AG08395 (cell line): ENCODE measurements at regions not wholly inside any gene's neighbourhood (a gene's known extent, or its start where the extent isn't known, plus 50 kb on each side); places are given as distances from the start of the nearest gene placed in this dataset.

ENCODE experiments used
- DNase-seq: peaks from one replicate; pipeline ENCODE4 v3.0.0; 2012; ENCODE audit warnings: mixed read lengths, low spot score

- no peak for DNase-seq
Observed at GRCh38 chr1:244220410-244220809, 169.3 kb downstream of the ZBTB18 start.

DNA sequence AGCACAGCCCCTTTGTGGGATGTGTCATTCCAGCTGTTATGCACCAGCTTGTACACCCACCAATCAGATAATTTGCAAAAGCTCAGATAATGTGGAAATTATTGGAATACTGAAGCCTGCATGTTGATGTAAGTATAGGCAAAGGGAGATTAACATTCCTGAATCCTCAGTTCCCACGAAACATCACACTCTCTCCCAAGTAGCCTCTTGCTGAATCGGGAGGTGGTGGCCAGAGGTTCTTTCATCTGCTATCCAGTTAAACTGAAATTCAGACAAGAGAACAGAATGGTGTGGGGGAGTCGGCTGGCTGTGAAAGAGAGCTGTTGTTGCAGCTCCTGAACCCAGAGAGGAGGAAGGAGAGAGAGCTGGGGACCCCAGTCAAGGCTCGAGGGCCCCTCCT lies 170.9 kb downstream of the ZBTB18 start:
- DNase-seq: no peak

DNA sequence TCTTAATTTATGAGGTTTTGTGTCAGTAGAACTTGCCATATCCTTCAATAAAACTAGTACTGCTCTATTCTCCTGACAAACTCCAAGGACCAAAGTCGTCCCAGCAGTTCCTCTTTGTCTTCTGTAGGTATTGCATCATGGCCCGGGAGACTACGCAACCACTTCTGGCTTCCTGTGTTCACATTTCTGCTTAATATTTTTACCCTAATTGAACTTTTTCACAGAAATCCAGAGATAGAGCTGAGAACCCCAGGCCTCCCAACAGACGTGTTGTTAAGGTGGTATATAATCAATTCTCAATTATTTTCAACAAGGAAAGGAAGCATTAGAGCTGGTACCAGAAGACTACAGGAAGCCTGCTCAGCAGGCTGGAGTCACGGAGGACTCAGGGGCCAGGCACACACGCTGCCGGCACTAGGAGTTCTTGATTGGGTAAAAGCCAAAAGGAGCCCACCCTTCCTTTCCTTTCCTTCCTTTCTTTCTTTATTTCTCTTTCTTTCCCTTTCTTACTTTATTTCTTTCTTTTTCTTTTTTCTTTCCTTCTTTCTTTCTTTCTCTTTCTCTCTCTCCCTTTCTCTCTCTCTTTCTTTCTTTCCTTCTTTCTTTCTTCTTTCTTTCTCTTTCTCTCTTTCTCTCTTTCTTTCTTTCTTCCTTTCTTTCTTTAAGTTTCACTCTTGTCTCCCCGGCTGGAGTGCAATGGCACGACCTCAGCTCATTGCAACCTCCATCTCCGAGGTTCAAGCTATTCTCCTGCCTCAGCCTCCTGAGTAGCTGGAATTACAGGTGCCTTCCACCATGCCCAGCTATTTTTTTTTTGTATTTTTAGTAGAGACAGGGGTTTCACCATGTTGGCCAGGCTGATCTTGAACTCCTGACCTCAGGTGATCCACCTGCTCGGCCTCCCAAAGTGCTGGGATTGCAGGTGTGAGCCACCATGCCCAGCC lies 173.7 kb downstream of the ZBTB18 start:
- no peak for DNase-seq

DNA sequence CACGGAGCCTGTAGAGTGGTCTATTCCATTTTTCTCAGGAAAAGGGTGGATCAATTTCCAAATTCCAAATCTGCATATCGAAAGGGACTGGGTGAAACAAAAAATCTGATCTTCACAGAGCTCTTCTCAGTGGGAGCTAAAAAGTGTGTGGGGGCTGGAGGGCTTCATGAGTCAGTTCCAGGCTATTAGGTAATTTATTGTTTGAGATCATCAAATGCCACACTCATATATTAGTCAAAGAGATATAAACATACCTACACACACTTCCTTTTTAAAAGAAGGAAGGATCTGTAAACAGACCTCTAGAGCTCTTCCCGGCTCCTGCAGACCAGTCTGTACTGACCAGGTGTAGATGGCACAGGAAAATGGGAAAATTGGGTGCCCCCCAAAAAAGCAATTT lies 175.4 kb downstream of the ZBTB18 start:
- DNase-seq: no peak

DNA sequence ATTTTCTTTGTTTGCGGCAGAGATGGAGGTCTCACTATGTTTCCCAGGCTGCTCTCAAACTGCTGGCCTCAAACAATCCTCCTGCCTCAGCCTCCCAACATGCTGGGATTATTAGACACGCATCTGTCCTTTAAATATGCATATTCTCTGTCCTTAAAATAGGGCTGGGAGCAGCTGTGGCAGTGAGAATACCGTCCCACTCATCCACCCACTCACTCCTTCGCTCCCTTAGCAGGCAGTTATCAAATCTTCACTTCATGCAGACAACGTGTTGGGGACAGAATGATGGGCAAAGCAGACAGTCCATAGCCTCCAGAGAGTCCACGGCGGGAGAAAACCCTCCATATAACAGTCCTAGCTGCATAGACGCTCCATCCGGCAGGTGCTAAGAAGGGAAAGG lies 179.4 kb downstream of the ZBTB18 start:
- DNase-seq: no peak

- DNase-seq: no peak
Observed at GRCh38 chr1:244231193-244231571, 180.1 kb downstream of the ZBTB18 start.

DNA sequence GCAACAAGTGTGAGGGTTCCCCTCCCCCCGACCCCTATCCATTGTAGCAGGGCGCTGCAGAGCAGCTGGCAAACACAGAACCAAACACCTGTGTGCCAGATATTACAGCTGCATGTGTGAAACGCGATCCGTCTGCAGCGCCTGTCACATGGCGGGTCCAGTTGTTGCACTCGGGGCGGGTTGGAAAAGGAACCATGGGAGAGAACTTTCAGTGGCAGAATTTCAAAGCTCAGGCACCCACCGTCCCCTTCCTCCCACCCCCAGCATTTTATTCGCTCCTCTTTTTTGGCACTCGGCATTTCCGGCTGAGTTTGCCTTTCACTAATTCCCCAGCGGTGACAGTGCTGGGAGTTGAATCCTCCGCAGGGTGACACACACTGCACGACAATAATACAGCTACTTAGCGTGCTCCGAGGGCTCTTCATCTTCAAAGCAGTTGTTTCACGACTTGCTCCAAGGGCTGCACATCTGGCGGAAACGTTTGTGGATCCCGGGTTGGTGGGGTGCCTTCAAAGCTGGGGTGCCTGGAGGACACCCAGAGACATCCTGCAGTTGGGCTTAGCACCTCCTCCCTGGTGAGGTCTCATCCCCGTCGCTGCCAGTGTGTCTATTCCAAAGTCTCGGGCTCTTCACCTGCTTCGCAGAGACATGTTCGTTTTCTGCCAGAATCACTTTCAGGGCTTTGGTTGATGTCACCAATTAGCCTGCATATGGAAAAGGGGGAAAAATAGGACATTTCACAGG lies 180.7 kb downstream of the ZBTB18 start:
- peak; percentile 54 for DNase-seq

- no peak for DNase-seq
Observed at GRCh38 chr1:244234009-244234643, 183.0 kb downstream of the ZBTB18 start.

DNA sequence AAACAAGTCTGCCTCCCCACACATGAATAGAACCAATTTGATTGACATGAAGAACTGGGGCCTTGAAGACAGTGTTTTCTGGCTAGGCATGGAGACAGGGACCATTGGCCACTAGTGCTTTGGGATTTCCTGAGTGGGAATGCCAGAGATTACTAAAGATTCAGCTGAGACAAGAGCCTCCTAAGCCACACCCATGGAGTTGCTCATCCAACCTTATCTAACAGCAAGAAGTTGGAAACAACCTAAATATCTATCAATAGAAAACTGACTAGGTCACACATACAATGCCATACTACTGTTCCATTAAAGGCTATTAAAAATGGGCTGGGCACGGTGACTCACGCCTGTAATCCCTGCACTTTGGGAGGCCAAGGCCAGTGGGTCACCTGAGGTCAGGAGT lies 184.1 kb downstream of the ZBTB18 start:
- DNase-seq: no peak

DNA sequence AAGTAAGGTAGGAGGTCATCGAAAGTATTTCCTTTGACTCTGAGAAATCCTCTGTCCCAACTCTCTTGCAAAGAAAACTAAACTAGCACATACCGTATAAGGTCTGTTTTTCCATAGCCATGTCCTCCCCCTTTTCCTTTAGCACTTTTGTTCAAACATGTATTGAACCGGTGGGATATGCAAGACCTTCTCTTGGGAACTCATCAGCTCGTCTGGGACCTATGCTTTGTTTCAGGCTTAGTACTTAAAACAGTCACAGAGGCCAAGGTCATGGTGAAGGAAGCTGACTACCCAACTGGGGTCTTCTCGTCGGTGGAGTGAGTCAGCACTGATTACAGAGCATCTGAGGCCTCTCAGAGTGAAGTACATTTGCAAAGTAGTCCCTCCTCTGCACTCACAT lies 185.0 kb downstream of the ZBTB18 start:
- DNase-seq: no peak

GRCh38 chr1:244236721-244237120 lies 185.6 kb downstream of the ZBTB18 start:
- no peak for DNase-seq

DNA sequence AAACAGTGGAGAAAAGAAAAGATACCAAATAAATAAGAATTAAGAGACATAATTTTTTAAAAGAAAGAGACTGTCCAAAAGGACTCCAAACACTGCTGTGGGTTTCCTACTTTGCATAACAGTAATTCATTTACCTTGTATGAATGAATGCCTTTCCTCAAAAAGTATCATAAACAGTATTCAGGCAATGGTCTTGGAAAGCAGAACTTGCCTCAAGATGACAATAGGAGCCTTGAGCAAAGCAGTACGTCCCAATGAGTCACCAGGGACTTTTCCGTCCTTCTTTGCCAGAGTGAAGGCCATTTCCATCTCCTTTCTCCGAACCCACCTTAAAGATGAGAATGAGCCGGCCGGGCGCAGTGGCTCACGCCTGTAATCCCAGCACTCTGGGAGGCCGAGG lies 186.4 kb downstream of the ZBTB18 start:
- DNase-seq: no peak

- no peak for DNase-seq
Observed at GRCh38 chr1:244239261-244239770, 188.2 kb downstream of the ZBTB18 start.

DNA sequence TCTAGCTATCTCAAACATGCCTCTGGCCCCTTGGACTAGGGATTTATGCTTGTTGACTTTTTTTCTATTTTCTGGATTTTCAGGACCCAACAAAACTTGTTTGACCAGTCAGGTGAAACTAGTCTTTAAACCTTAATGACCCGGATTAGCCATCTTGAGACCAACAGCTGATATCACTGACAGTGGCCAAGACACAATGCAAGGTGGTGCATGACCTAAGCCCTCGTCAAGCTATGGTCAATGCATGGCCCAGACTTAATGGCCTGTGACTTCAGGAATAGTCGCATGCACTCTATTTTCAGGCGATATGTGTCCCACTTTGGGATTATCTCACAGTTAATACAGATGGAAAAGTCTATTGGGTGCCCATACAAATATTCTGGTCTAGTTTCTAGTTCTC lies 190.4 kb downstream of the ZBTB18 start:
- DNase-seq: no peak

DNA sequence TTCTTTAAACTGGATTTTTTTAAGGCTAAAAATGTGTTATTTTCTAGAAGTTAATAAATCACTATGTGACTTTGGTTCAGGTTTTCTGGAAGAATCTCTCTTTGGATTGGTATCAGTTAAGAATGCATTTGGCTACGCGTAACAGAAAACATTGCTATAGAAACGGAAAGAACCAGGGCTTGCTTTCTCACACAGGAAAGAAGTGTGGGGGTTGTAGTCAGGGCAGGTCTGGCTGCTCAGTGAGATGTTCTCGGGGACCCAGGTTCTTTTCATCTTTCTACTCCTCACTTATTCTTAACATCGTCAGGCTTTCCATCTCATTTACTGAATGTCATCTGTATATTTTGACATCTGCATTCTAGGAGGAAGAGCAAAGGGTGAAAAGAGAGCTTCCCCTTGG lies 191.4 kb downstream of the ZBTB18 start:
- DNase-seq: no peak

- no peak for DNase-seq
Observed at GRCh38 chr1:244246334-244246733, 195.3 kb downstream of the ZBTB18 start.

DNA sequence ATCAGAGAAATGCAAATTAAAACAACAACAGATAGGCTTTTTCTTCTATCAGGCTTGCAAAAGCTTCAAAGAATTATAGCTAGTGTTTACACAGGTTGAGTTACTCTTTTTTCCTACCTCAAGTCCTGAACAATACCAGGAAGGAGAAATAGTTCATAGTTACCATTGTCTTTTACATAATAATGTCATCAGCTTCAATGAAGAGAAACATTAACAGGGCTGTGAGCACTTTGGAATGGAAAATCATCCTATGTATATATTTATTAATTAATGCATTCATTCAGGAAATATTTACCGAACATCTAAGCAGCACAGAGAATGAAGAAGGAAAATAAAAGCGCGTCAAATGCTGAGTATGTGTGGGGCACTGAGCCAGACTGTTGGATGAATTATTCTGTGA lies 197.3 kb downstream of the ZBTB18 start:
- DNase-seq: no peak

GRCh38 chr1:244252211-244252610 lies 199.5 kb downstream of the ADSS2 start:
- no peak for DNase-seq

DNA sequence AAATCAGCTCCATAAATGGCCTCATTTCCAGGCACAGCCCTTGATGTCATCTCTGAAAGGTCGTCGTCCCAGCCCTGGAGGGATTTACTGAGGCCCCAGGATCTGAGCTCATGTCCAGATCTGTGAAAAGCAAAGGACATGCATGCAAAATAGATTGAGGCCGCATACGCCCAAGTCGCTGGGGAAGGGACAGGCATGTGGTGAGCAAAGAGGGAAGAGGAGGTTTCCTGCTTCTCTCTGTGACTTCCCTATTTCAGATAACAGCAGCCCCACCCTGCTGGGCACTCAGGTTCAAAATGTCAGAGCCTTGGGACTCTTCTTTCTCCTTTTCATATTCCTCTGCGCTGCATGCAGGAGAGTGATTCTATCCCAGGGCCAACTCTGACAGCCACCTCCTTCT lies 197.2 kb downstream of the ADSS2 start:
- no peak for DNase-seq

- no peak for DNase-seq
Observed at GRCh38 chr1:244255426-244255965, 196.2 kb downstream of the ADSS2 start.

DNA sequence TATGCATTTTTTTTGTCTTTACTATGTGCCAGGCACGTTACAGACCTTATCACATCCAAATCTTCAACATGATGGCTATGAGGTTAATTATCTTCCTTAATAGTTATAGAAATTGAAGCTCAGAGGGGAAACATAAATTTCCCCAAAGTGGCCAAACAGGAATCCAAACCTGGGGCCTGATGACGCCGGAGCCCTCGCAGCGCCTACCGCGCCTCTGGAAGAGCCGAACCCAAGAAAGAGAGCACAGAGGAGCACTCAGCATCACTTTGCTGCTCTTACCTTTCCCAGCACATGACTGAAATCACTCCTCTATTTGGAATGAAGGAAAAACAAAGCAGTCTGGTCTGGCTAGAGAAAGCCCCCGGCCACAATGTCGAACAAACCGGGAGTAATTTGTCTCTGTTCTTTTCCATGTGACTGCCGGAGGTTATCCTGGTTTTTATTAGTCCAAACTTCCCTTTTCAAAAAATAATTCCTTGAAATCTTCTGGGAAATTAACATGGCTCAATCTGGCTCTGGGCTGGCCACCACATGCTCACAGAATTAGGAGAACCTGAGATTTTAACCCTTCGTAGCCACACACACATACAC lies 195.5 kb downstream of the ADSS2 start:
- no peak for DNase-seq

- DNase-seq: no peak
Observed at GRCh38 chr1:244264163-244264562, 187.5 kb downstream of the ADSS2 start.
